ENCODE measurements at regions not wholly inside any gene's neighbourhood (a gene's known extent, or its start where the extent isn't known, plus 50 kb on each side); places are given as distances from the start of the nearest gene placed in this dataset.

DNA sequence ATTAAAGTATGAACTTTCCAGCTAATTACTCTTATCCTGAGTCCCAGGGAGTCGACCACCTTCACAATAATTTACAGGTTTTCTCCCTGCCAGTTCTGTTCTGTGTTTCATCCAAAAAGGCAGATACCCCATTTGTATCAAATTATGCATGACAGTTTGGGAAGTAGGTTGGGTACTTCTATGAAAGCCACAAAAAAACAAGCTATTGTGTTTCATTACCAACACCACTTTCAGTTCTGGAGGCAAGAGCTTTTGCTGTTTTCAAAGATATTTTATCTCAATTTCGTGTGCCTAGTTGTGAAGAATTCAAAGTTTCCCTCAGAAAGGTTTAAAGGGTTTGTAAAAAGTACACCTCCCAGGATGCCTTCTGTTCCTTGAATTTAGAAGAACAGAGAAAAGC is 557.4 kb downstream of the FLRT2 start:
- Histone ChIP-seq H3K9ac (ENCODE audit: insufficient read depth in 1 of 2, low read length in 2 of 2) (no peak overlapping the region), H3K4me3 (no peak overlapping the region)
- WGBS, 2 donors: 15 to 29% methylated on average over 2 of the region's 2 CpGs

DNA sequence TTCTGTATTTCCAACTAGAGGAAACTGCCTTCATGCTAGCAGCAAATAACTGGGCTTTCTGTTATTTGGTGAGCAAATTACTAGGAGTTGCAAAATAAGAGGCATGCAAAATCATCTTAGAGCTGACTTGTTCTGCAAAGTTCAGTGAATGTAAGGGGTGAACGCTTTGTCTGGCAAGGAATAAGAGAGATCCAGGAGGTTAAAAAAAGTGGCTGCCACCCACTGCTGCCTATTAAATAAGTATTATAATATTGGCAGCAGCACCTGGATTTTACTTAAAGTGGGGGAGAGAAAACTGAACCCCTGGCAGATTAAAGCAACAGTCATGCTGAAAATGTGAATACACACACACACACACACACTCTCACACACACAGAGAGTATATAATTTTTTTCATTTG is 557.0 kb downstream of the FLRT2 start:
- no peak overlapping the region for H3K9ac ChIP-seq (ENCODE audit: insufficient read depth in 1 of 2, low read length in 2 of 2)
- WGBS, 2 donors: 40 to 60% methylated on average over 1 of the region's 1 CpG
- TF ChIP-seq, protein P1, sequence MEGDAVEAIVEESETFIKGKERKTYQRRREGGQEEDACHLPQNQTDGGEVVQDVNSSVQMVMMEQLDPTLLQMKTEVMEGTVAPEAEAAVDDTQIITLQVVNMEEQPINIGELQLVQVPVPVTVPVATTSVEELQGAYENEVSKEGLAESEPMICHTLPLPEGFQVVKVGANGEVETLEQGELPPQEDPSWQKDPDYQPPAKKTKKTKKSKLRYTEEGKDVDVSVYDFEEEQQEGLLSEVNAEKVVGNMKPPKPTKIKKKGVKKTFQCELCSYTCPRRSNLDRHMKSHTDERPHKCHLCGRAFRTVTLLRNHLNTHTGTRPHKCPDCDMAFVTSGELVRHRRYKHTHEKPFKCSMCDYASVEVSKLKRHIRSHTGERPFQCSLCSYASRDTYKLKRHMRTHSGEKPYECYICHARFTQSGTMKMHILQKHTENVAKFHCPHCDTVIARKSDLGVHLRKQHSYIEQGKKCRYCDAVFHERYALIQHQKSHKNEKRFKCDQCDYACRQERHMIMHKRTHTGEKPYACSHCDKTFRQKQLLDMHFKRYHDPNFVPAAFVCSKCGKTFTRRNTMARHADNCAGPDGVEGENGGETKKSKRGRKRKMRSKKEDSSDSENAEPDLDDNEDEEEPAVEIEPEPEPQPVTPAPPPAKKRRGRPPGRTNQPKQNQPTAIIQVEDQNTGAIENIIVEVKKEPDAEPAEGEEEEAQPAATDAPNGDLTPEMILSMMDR (IDR thresholded peaks at IDR 0.05; ENCODE audit: control extremely low read depth, extremely low read depth): no peak
- no peaks in the 10 kb centered on the region for H3K4me1 ChIP-seq (ENCODE audit: control insufficient read depth in 5 of 5, insufficient read depth in 5 of 5, low read length in 5 of 5)
- no peaks in the 10 kb centered on the region for H3K36me3 ChIP-seq (ENCODE audit: control insufficient read depth in 4 of 4, insufficient read depth in 4 of 4, low read length in 4 of 4)
- DNase-seq (peak in 1 of 3 donors; percentile 22), ATAC-seq (ENCODE audit: insufficient read depth, low FRiP score) (no peak)
- no peak overlapping the region for H3K27ac ChIP-seq (ENCODE audit: low read depth in 1 of 2, low read length in 1 of 2)
- no peaks in the 10 kb centered on the region for H3K27me3 ChIP-seq (ENCODE audit: control insufficient read depth in 3 of 3, insufficient read depth in 3 of 3, low read length in 2 of 3)
- H3K4me3 ChIP-seq: no peak overlapping the region
- peaks cover 0 to 1% (median 0%) of the 10 kb centered on the region in 4 donors for H3K9me3 ChIP-seq (ENCODE audit: control insufficient read depth in 4 of 4, insufficient read depth in 3 of 4, low read length in 3 of 4)

More for the DNA sequence above, 557.4 kb downstream of the FLRT2 start:
- Histone ChIP-seq H3K36me3 (ENCODE audit: control insufficient read depth in 4 of 4, insufficient read depth in 4 of 4, low read length in 4 of 4) (no peaks in the 10 kb centered on the region), H3K4me1 (ENCODE audit: control insufficient read depth in 5 of 5, insufficient read depth in 5 of 5, low read length in 5 of 5) (no peaks in the 10 kb centered on the region), H3K27ac (ENCODE audit: low read depth in 1 of 2, low read length in 1 of 2) (no peak overlapping the region), H3K27me3 (ENCODE audit: control insufficient read depth in 3 of 3, insufficient read depth in 3 of 3, low read length in 2 of 3) (no peaks in the 10 kb centered on the region), H3K9me3 (ENCODE audit: control insufficient read depth in 4 of 4, insufficient read depth in 3 of 4, low read length in 3 of 4) (no peaks in the 10 kb centered on the region)
- no peak for ATAC-seq (ENCODE audit: insufficient read depth, low FRiP score)
- DNase-seq: no peak
- TF ChIP-seq, protein P1 (IDR thresholded peaks at IDR 0.05; ENCODE audit: control extremely low read depth, extremely low read depth): no peak

DNA sequence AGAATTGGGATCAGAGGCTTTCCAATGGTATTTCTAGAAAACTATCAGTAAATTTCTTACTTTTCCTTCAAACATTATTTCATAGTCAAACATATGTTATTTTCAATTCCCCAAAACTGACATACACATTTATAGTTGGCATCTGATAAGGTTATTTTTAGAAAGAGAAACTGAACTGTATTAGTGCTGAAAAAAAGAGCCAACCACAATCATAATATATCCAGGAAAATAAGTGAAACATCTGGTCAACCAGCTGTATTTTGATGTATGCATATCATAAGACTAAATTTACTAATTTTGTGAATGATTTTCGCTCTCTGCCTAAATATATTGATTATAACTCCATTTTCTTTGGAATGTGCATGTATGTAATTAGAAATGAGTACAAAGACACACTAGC is 554.2 kb downstream of the FLRT2 start:
- WGBS, 2 donors: 40 to 62% methylated on average over 1 of the region's 1 CpG
- no peaks in the 10 kb centered on the region for H3K27me3 ChIP-seq (ENCODE audit: control insufficient read depth in 3 of 3, insufficient read depth in 3 of 3, low read length in 2 of 3)
- H3K9me3 ChIP-seq (ENCODE audit: control insufficient read depth in 4 of 4, insufficient read depth in 3 of 4, low read length in 3 of 4): peaks cover 0 to 1% (median 0%) of the 10 kb centered on the region in 4 donors
- no peaks in the 10 kb centered on the region for H3K36me3 ChIP-seq (ENCODE audit: control insufficient read depth in 4 of 4, insufficient read depth in 4 of 4, low read length in 4 of 4)
- H3K27ac ChIP-seq (ENCODE audit: low read depth in 1 of 2, low read length in 1 of 2): no peak overlapping the region
- no peaks in the 10 kb centered on the region for H3K4me1 ChIP-seq (ENCODE audit: control insufficient read depth in 5 of 5, insufficient read depth in 5 of 5, low read length in 5 of 5)
- H3K4me3 ChIP-seq: no peak overlapping the region
- DNase-seq (no peak), ATAC-seq (ENCODE audit: insufficient read depth, low FRiP score) (no peak)
- TF ChIP-seq, protein P1 (IDR thresholded peaks at IDR 0.05; ENCODE audit: control extremely low read depth, extremely low read depth): no peak
- no peak overlapping the region for H3K9ac ChIP-seq (ENCODE audit: insufficient read depth in 1 of 2, low read length in 2 of 2)

DNA sequence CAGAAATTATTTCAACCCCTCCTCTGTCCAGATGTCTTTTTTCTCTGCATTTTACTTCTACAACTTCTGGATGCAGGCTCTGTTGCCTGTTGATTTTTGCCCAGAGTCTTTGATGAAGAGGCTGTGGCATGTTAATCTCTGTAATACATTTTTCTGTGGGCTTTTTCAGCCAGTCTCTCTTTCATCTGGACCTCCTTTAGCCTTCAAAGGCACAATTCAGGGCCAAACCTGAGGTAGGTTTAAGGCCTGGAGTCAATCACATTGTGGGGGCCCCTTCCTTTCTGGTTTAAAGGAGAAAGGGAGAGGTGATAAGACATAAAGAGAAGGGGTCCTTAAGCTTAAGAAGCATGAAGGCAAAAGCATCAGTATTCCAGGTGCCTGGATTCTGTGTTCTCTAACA is 553.7 kb downstream of the FLRT2 start:
- TF ChIP-seq, protein P1 (IDR thresholded peaks at IDR 0.05; ENCODE audit: control extremely low read depth, extremely low read depth): no peak
- no peak for ATAC-seq (ENCODE audit: insufficient read depth, low FRiP score)
- H3K4me1 ChIP-seq (ENCODE audit: control insufficient read depth in 5 of 5, insufficient read depth in 5 of 5, low read length in 5 of 5): no peaks in the 10 kb centered on the region

More for the DNA sequence above, 553.7 kb downstream of the FLRT2 start:
- Histone ChIP-seq H3K27me3 (ENCODE audit: control insufficient read depth in 3 of 3, insufficient read depth in 3 of 3, low read length in 2 of 3) (no peaks in the 10 kb centered on the region), H3K4me3 (no peak overlapping the region), H3K9ac (ENCODE audit: insufficient read depth in 1 of 2, low read length in 2 of 2) (no peak overlapping the region), H3K36me3 (ENCODE audit: control insufficient read depth in 4 of 4, insufficient read depth in 4 of 4, low read length in 4 of 4) (no peaks in the 10 kb centered on the region), H3K27ac (ENCODE audit: low read depth in 1 of 2, low read length in 1 of 2) (no peak overlapping the region), H3K9me3 (ENCODE audit: control insufficient read depth in 4 of 4, insufficient read depth in 3 of 4, low read length in 3 of 4) (peaks cover 0 to 1% (median 0%) of the 10 kb centered on the region in 4 donors)
- DNase-seq: no peak
